ENCODE measurements at regions not wholly inside any gene's neighbourhood (a gene's known extent, or its start where the extent isn't known, plus 50 kb on each side); places are given as distances from the start of the nearest gene placed in this dataset.

DNA sequence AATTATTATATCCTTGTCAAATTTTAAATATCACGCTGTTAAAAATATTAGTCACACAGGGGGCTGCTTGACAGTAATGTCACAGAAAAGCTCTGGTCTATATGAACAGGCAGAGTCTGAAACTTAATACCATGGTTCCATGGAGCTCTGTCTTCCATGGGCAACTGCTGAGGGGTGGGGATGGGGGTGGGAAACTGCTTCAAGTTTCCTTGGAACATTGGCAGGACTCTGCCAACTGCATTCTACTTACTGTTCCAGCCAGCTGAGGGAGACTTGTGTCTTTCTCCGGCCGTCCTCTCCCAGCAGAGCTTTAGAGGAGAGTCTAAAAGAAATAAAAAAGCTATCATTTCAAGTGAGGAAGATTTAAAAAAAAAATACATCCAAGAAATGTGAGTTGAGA is 348.7 kb downstream of the ZIC1 start:
- TF ChIP-seq, protein P1, sequence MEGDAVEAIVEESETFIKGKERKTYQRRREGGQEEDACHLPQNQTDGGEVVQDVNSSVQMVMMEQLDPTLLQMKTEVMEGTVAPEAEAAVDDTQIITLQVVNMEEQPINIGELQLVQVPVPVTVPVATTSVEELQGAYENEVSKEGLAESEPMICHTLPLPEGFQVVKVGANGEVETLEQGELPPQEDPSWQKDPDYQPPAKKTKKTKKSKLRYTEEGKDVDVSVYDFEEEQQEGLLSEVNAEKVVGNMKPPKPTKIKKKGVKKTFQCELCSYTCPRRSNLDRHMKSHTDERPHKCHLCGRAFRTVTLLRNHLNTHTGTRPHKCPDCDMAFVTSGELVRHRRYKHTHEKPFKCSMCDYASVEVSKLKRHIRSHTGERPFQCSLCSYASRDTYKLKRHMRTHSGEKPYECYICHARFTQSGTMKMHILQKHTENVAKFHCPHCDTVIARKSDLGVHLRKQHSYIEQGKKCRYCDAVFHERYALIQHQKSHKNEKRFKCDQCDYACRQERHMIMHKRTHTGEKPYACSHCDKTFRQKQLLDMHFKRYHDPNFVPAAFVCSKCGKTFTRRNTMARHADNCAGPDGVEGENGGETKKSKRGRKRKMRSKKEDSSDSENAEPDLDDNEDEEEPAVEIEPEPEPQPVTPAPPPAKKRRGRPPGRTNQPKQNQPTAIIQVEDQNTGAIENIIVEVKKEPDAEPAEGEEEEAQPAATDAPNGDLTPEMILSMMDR (optimal IDR thresholded peaks at IDR 0.05 in 1 of 3, IDR thresholded peaks at IDR 0.05 in 1 of 3, conservative IDR thresholded peaks at IDR 0.05 in 1 of 3; ENCODE audit: extremely low read depth in 1 of 3, insufficient read depth in 2 of 3, low read length in 3 of 3) = no peak
- TF ChIP-seq EZH2 (IDR thresholded peaks at IDR 0.05; ENCODE audit: low read length) = no peak

Data from keratinocyte (primary cell).